Naive thymus-derived CD4-positive, alpha-beta T cell (primary cell): ENCODE measurements at regions not wholly inside any gene's neighbourhood (a gene's known extent, or its start where the extent isn't known, plus 50 kb on each side); places are given as distances from the start of the nearest gene placed in this dataset.
"Not testable (repeated sequence)": the region's sequence is repeated elsewhere in the genome, so short reads cannot be mapped to it uniquely, and the experiment has no call there.

Experiments
- ATAC-seq: fragments of 150-1000 bp; cut with Tn5 transposase; 2 replicates; pipeline ENCODE4 v1.10.0; 2021; ENCODE audit warnings: mild to moderate bottlenecking, moderate library complexity
- CTCF ChIA-PET: fragments of 350-600 bp; sonication (Branson Sonifier 250); formaldehyde crosslinking; loops from one replicate; lab custom pipeline; 2021; ENCODE audit warnings: antibody characterized with exemption; lab: Charles Lee
- POLR2A ChIA-PET: fragments of 350-600 bp; sonication (Branson Sonifier 250); formaldehyde crosslinking; loops from one replicate; lab custom pipeline; 2021; ENCODE audit warnings: antibody characterized with exemption, inconsistent platforms; lab: Charles Lee
- DNase-seq, 9 donors: peaks; one replicate each; pipeline versions ENCODE4 v3.0.0 to v3.0.0-alpha.2; 2020 to 2022; ENCODE audit warnings: mixed read lengths in 1 of 9
- H3K27ac ChIP-seq: one replicate; pipeline ENCODE4 v1.7.0; 2013; ENCODE audit warnings: mild to moderate bottlenecking, low read depth, low read length, moderate library complexity
- H3K27me3 ChIP-seq, 2 donors: one replicate each; pipeline ENCODE4 v1.7.0; 2013; ENCODE audit warnings: low read length in 2 of 2, mild to moderate bottlenecking in 2 of 2, moderate library complexity in 2 of 2; ENCODE audit not compliant: control insufficient read depth in 2 of 2, insufficient read depth in 2 of 2
- H3K36me3 ChIP-seq, 3 experiments: 1 replicate in 2 of 3; 2 replicates in 1 of 3; pipeline ENCODE4 v1.7.0; 2013; ENCODE audit warnings: low read length in 3 of 3, mild to moderate bottlenecking in 3 of 3, moderate library complexity in 1 of 3; ENCODE audit not compliant: insufficient read depth in 3 of 3, control insufficient read depth in 2 of 3
- H3K4me1 ChIP-seq, 2 donors: one replicate each; pipeline ENCODE4 v1.7.0; 2013; ENCODE audit warnings: low read length in 2 of 2, mild to moderate bottlenecking in 2 of 2, moderate library complexity in 1 of 2; ENCODE audit not compliant: control insufficient read depth in 2 of 2, insufficient read depth in 2 of 2
- H3K4me3 ChIP-seq: 2 replicates; pipeline ENCODE4 v1.7.0; 2013; ENCODE audit warnings: mild to moderate bottlenecking, low read length
- H3K9me3 ChIP-seq, 3 experiments: 1 replicate in 2 of 3; 2 replicates in 1 of 3; pipeline ENCODE4 v1.7.0; 2013; ENCODE audit warnings: low read length in 3 of 3; ENCODE audit not compliant: control insufficient read depth in 2 of 3
- H3K27ac Mint-ChIP-seq, 9 donors: one replicate each; pipeline ENCODE4 v1.8.0; 2020 to 2022; ENCODE audit warnings: mixed read lengths in 9 of 9, mild to moderate bottlenecking in 8 of 9, moderate library complexity in 5 of 9, inconsistent platforms in 2 of 9
- H3K27me3 Mint-ChIP-seq, 5 donors: one replicate each; pipeline ENCODE4 v1.8.0; 2021 to 2022; ENCODE audit warnings: mixed read lengths in 5 of 5, mild to moderate bottlenecking in 1 of 5
- H3K36me3 Mint-ChIP-seq, 5 donors: one replicate each; pipeline ENCODE4 v1.8.0; 2020 to 2022; ENCODE audit warnings: mixed read lengths in 5 of 5, mild to moderate bottlenecking in 3 of 5, inconsistent platforms in 1 of 5
- H3K4me1 Mint-ChIP-seq, 7 donors: one replicate each; pipeline ENCODE4 v1.8.0; 2020 to 2022; ENCODE audit warnings: mixed read lengths in 7 of 7, mild to moderate bottlenecking in 3 of 7, inconsistent platforms in 1 of 7
- H3K4me3 Mint-ChIP-seq, 10 donors: one replicate each; pipeline ENCODE4 v1.8.0; 2020 to 2022; ENCODE audit warnings: mild to moderate bottlenecking in 10 of 10, mixed read lengths in 10 of 10, moderate library complexity in 6 of 10, inconsistent platforms in 2 of 10
- H3K9me3 Mint-ChIP-seq, 11 donors: one replicate each; pipeline ENCODE4 v1.8.0; 2020 to 2022; ENCODE audit warnings: mixed read lengths in 11 of 11, mild to moderate bottlenecking in 4 of 11, inconsistent platforms in 1 of 11, moderate library complexity in 1 of 11
- intact Hi-C, 2 donors: fragments of 100-400 bp; cut with micrococcal nuclease; formaldehyde crosslinking; loops; one replicate each; pipeline ENCODE4 v1.15.1; 2023

DNA sequence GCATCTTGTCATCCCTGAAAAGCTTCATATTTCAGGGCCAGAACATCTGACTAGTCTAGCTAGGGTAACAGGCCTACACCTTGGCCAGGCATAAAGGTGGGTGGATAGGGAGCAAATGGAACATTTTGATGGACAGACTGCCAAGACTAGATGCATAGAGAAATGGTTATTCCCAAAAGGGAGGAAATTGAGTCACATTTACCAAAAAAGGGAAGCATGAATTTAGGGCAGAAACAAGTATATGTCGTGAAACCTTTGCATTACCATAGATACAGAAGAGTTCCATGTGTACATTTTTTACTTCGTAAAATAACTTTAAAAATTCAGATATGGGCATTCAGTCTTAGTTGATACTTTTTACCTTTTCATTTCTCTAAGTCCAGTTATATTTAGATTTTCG, 101.3 kb upstream of the ZEB2 start:
- H3K27ac ChIP-seq, result no peak overlapping the region
- H3K27ac Mint-ChIP-seq, result no peak overlapping the region
- H3K36me3 ChIP-seq, result no peaks in the 10 kb centered on the region
- H3K4me3 Mint-ChIP-seq, result no peak overlapping the region
- no peak for ATAC-seq
- no peaks in the 10 kb centered on the region for H3K27me3 ChIP-seq
- intact Hi-C loops, result no loop called here
- POLR2A ChIA-PET, result no interaction called here
- no peak overlapping the region for H3K4me3 ChIP-seq
- peaks cover 0 to 15% (median 5%) of the 10 kb centered on the region in 11 donors for H3K9me3 Mint-ChIP-seq
- no peaks in the 10 kb centered on the region for H3K4me1 ChIP-seq
- H3K4me1 Mint-ChIP-seq, result no peaks in the 10 kb centered on the region
- H3K36me3 Mint-ChIP-seq, result no peaks in the 10 kb centered on the region
- DNase-seq, result no peak
- CTCF ChIA-PET, result no interaction called here
- H3K27me3 Mint-ChIP-seq, result peaks cover 0 to 17% (median 10%) of the 10 kb centered on the region in 5 donors
- H3K9me3 ChIP-seq, result no peaks in the 10 kb centered on the region

DNA sequence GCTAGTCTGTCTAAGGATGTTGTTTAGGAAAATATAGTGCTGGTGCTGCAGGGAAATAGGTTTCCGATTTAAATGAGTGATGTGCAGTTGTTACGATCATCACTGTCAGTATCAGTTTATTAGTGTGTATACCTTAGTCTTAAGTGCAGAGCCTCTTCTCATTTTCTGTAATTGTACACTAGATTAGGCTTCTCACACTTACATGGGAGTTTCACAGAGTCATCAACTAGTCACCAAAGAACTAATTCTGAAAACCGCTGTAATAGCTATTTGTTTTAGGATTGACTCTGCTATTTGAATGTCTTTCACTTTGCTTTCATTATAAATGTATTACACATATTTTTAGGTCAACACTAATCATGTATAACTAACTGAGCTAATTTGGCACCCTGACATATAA, 99.8 kb upstream of the ZEB2 start:
- Histone ChIP-seq H3K36me3 (no peaks in the 10 kb centered on the region), H3K4me3 (no peak overlapping the region), H3K27ac (no peak overlapping the region), H3K4me1 (no peaks in the 10 kb centered on the region), H3K27me3 (no peaks in the 10 kb centered on the region), H3K9me3 (no peaks in the 10 kb centered on the region)
- Mint-ChIP-seq H3K36me3 (no peaks in the 10 kb centered on the region), H3K9me3 (peaks cover 0 to 21% (median 6%) of the 10 kb centered on the region in 11 donors), H3K4me1 (no peaks in the 10 kb centered on the region), H3K27me3 (peaks cover 0 to 13% (median 10%) of the 10 kb centered on the region in 5 donors), H3K4me3 (no peak overlapping the region), H3K27ac (no peak overlapping the region)
- POLR2A ChIA-PET, result no interaction called here
- CTCF ChIA-PET, result interaction anchor here (0.6 kb wide), 1 partner anchor 30 kb away, joined by 7 read pairs; no protein-coding TSS in a partner anchor
- intact Hi-C loops, result no loop called here
- ATAC-seq (no peak), DNase-seq (no peak)

DNA sequence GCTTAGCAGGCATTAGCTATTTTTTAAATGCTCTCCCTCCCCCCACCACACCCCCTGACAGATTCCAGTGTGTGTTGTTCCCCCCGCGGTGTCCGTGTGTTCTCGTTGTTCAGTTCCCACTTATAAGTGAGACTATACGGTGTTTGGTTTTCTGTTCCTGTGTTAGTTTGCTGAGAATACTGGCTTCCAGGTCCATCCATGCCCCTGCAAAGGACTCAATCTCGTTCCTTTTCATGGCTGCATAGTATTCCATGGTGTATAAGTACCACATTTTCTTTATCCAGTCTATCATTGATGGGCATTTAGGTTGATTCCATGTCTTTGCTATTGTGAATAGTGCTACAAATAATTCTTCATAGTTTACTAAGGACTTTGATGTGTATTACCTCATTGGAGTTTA, 97.3 kb upstream of the ZEB2 start:
- H3K4me3 Mint-ChIP-seq, POLR2A ChIA-PET, intact Hi-C loops, H3K36me3 ChIP-seq, H3K4me1 ChIP-seq, H3K27ac Mint-ChIP-seq, H3K4me3 ChIP-seq, H3K36me3 Mint-ChIP-seq, H3K27ac ChIP-seq, DNase-seq, CTCF ChIA-PET, H3K27me3 ChIP-seq, H3K4me1 Mint-ChIP-seq, ATAC-seq, H3K9me3 ChIP-seq: not testable (repeated sequence)
- Mint-ChIP-seq H3K9me3 (peaks cover 0 to 15% (median 5%) of the 10 kb centered on the region in 11 donors), H3K27me3 (peaks cover 0 to 13% (median 10%) of the 10 kb centered on the region in 5 donors)

DNA sequence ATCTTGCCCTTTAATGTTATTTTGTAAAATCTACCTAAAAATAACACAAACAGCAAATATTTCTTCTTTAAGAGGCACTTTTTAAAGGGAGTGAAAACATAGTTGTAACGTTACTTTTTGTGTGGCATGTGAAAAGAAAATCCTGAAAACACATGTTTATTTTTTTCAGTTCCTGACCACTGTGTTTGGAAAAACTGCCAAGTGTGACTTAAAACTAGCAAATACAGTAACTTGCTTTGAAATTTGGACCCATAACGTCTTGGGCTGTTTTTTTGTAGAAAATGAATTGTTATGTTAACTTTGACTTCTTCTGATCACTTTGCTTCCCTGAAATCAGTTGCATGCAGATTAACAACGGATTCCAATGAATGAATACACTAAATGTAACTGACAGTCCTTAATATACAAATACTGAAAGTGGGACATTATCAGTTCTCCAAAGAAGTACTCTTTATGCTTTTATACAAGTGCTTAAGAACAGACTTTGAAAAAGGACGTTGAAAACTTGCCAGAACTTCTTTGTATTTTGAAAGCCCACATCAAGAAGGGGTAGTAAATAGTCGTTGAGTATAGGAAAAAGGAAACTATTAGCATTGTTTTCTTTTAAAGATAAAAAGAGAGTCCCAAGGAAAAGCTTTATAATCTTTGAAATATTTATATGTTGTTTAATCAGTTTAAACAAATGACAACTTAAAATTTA, 96.1 kb upstream of the ZEB2 start:
- Mint-ChIP-seq H3K4me3 (no peak overlapping the region), H3K27ac (no peak overlapping the region), H3K27me3 (peaks cover 0 to 17% (median 8%) of the 10 kb centered on the region in 5 donors), H3K9me3 (peaks cover 0 to 15% (median 4%) of the 10 kb centered on the region in 11 donors), H3K4me1 (peaks cover 0 to 7% (median 0%) of the 10 kb centered on the region in 7 donors), H3K36me3 (no peaks in the 10 kb centered on the region)
- Histone ChIP-seq H3K9me3 (no peaks in the 10 kb centered on the region), H3K36me3 (no peaks in the 10 kb centered on the region), H3K4me1 (no peaks in the 10 kb centered on the region), H3K27ac (no peak overlapping the region), H3K27me3 (no peaks in the 10 kb centered on the region), H3K4me3 (no peak overlapping the region)
- no peak for DNase-seq
- intact Hi-C loops, result no loop called here
- POLR2A ChIA-PET, result no interaction called here
- no peak for ATAC-seq
- CTCF ChIA-PET, result no interaction called here

- DNase-seq (no peak), ATAC-seq (peak; percentile 42)
- no peak overlapping the region for H3K27ac ChIP-seq
- intact Hi-C loops, result no loop called here
- no peaks in the 10 kb centered on the region for H3K36me3 ChIP-seq
- no peaks in the 10 kb centered on the region for H3K9me3 ChIP-seq
- CTCF ChIA-PET, result no interaction called here
- Mint-ChIP-seq H3K27me3 (peaks cover 0 to 6% (median 4%) of the 10 kb centered on the region in 5 donors), H3K4me3 (no peak overlapping the region), H3K9me3 (peaks cover 0 to 2% (median 0%) of the 10 kb centered on the region in 11 donors), H3K27ac (no peak overlapping the region), H3K36me3 (no peaks in the 10 kb centered on the region), H3K4me1 (peaks cover 0 to 3% (median 0%) of the 10 kb centered on the region in 7 donors)
- H3K4me3 ChIP-seq, result no peak overlapping the region
- no peaks in the 10 kb centered on the region for H3K4me1 ChIP-seq
- no peaks in the 10 kb centered on the region for H3K27me3 ChIP-seq
- POLR2A ChIA-PET, result no interaction called here
These were observed 88.1 kb upstream of the ZEB2 start for GRCh38 chr2:144607891-144608521.

- Mint-ChIP-seq H3K9me3 (no peaks in the 10 kb centered on the region), H3K27ac (no peak overlapping the region), H3K4me3 (no peak overlapping the region), H3K4me1 (peaks cover 0 to 3% (median 0%) of the 10 kb centered on the region in 7 donors), H3K27me3 (peaks cover 0 to 6% (median 4%) of the 10 kb centered on the region in 5 donors), H3K36me3 (no peaks in the 10 kb centered on the region)
- Histone ChIP-seq H3K4me3 (no peak overlapping the region), H3K27ac (no peak overlapping the region), H3K9me3 (no peaks in the 10 kb centered on the region), H3K27me3 (no peaks in the 10 kb centered on the region), H3K36me3 (no peaks in the 10 kb centered on the region), H3K4me1 (no peaks in the 10 kb centered on the region)
- DNase-seq, result no peak
- intact Hi-C loops, result no loop called here
- ChIA-PET CTCF (no interaction called here), POLR2A (no interaction called here)
- ATAC-seq, result no peak
These were observed 87.2 kb upstream of the ZEB2 start for GRCh38 chr2:144607099-144607498.
